Epithelial cell of proximal tubule (primary cell): ENCODE measurements at regions not wholly inside any gene's neighbourhood (a gene's known extent, or its start where the extent isn't known, plus 50 kb on each side); places are given as distances from the start of the nearest gene placed in this dataset.

Experiments used
- DNase-seq: peaks from one replicate; pipeline ENCODE4 v3.0.0-alpha.2; 2011; ENCODE audit warnings: low read depth
- H3K4me3 ChIP-seq: 2 replicates; pipeline ENCODE4 v1.5.1; 2011; ENCODE audit warnings: low read depth, mild to moderate bottlenecking, low read length
- TF ChIP-seq, protein P1 (sequence below): conservative IDR thresholded peaks from 2 replicates; pipeline ENCODE4 v1.5.1; 2012; ENCODE audit warnings: low read depth, mild to moderate bottlenecking, low read length

GRCh38 chr7:35420656-35421055 lies 166.8 kb upstream of the TBX20 start:
- TF ChIP-seq, protein P1, sequence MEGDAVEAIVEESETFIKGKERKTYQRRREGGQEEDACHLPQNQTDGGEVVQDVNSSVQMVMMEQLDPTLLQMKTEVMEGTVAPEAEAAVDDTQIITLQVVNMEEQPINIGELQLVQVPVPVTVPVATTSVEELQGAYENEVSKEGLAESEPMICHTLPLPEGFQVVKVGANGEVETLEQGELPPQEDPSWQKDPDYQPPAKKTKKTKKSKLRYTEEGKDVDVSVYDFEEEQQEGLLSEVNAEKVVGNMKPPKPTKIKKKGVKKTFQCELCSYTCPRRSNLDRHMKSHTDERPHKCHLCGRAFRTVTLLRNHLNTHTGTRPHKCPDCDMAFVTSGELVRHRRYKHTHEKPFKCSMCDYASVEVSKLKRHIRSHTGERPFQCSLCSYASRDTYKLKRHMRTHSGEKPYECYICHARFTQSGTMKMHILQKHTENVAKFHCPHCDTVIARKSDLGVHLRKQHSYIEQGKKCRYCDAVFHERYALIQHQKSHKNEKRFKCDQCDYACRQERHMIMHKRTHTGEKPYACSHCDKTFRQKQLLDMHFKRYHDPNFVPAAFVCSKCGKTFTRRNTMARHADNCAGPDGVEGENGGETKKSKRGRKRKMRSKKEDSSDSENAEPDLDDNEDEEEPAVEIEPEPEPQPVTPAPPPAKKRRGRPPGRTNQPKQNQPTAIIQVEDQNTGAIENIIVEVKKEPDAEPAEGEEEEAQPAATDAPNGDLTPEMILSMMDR: no peak
- DNase-seq: no peak
- H3K4me3 ChIP-seq: no peak overlapping the region

DNA sequence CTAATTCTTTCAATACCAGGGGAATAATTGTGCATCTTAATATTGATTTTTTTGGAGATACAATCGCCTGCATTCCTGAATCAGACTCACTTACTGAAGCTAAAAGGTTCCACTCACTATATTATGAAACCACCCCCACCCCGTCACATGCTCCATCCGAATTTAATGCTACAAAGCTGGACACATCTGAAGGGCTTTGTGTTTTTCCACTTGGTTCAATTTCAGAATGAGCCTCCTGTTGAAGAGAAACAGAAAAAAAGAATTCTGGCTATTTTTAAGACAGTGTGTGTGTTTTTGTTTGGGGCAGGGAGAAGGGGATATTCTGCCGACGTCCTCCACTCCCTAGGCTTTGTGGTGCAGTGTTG lies 165.5 kb upstream of the TBX20 start:
- H3K4me3 ChIP-seq: no peak overlapping the region
- DNase-seq: no peak
- TF ChIP-seq, protein P1: no peak

- DNase-seq: no peak
- no peak overlapping the region for H3K4me3 ChIP-seq
- TF ChIP-seq, protein P1: no peak
Observed at GRCh38 chr7:35418716-35419390, 165.0 kb upstream of the TBX20 start.

DNA sequence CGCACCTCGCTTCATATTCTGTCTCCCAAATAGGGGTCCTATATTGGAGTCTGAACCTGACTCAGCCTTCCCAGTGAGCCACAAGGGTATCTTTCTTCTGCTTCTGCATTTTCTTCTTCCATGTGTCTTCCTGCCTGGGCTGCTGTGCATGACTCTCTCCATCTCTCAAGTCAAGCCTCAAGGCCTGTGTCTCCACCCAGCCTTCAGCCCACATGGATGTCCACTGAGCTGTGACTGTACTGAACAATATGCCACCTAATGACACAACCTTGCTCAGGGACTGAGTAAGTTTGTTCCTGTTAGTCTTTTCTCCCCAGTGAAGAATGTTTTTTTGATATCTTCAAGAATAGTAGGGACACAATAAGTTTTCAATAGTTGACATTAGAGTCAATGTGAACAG lies 162.7 kb upstream of the TBX20 start:
- DNase-seq: no peak
- TF ChIP-seq, protein P1: no peak
- H3K4me3 ChIP-seq: no peak overlapping the region

GRCh38 chr7:35415411-35415822 lies 161.5 kb upstream of the TBX20 start:
- H3K4me3 ChIP-seq: no peak overlapping the region
- TF ChIP-seq, protein P1: no peak
- DNase-seq: no peak

GRCh38 chr7:35411331-35411730 lies 157.4 kb upstream of the TBX20 start:
- DNase-seq: no peak
- TF ChIP-seq, protein P1: no peak
- H3K4me3 ChIP-seq: no peak overlapping the region

DNA sequence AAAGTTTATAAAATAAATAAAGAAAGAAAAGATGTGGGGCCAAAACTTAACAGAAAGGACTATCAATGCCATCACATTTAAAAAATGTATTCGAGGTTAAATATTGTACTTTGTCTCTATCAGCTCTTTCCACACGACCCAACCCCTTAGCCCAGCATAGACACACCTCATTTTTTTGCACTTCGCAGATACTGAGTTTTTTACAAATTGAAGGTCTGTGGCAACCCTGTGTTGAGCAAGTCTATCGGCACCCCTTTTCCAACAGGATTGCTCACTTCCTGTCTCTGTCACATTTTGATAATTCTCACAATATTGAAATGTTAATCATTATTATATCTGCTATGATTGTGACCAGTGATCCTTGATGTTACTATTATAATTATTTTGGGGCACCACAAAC lies 151.6 kb upstream of the TBX20 start:
- TF ChIP-seq, protein P1: no peak
- DNase-seq: no peak
- no peak overlapping the region for H3K4me3 ChIP-seq
